GM21447 (cell line): ENCODE measurements at regions not wholly inside any gene's neighbourhood (a gene's known extent, or its start where the extent isn't known, plus 50 kb on each side); places are given as distances from the start of the nearest gene placed in this dataset.
"Not testable (repeated sequence)": the region's sequence is repeated elsewhere in the genome, so short reads cannot be mapped to it uniquely, and the experiment has no call there.

ENCODE experiments used
- ATAC-seq: cut with Tn5 transposase; IDR thresholded peaks from one replicate; pipeline ENCODE4 v1.9.1; 2021; ENCODE audit not compliant: unreplicated experiment

GRCh38 chr6:74891349-74891831 is 314.5 kb downstream of the COL12A1 start:
- no peak for ATAC-seq

GRCh38 chr6:74889635-74890034 is 316.2 kb downstream of the COL12A1 start:
- no peak for ATAC-seq

GRCh38 chr6:74888741-74889140 is 317.1 kb downstream of the COL12A1 start:
- ATAC-seq = not testable (repeated sequence)

GRCh38 chr6:74879976-74880375 is 325.9 kb downstream of the COL12A1 start:
- no peak for ATAC-seq

- no peak for ATAC-seq
These were observed 326.6 kb downstream of the COL12A1 start for GRCh38 chr6:74879234-74879633.

- no peak for ATAC-seq
These were observed 330.7 kb downstream of the COL12A1 start for GRCh38 chr6:74875193-74875592.

GRCh38 chr6:74872754-74873476 is 332.9 kb downstream of the COL12A1 start:
- no peak for ATAC-seq

GRCh38 chr6:74871757-74872156 is 334.1 kb downstream of the COL12A1 start:
- no peak for ATAC-seq

- ATAC-seq = no peak
These were observed 335.4 kb downstream of the COL12A1 start for GRCh38 chr6:74870403-74870802.

- ATAC-seq = no peak
These were observed 338.6 kb downstream of the COL12A1 start for GRCh38 chr6:74867291-74867690.

GRCh38 chr6:74863968-74864367 is 341.9 kb downstream of the COL12A1 start:
- no peak for ATAC-seq

GRCh38 chr6:74860456-74860855 is 345.4 kb downstream of the COL12A1 start:
- no peak for ATAC-seq

GRCh38 chr6:74857157-74857556 is 348.7 kb downstream of the COL12A1 start:
- ATAC-seq = no peak

GRCh38 chr6:74853991-74854390 is 351.9 kb downstream of the COL12A1 start:
- no peak for ATAC-seq

GRCh38 chr6:74851596-74851995 is 354.3 kb downstream of the COL12A1 start:
- ATAC-seq = no peak

GRCh38 chr6:74840953-74841352 is 364.9 kb downstream of the COL12A1 start:
- ATAC-seq = no peak

- ATAC-seq = no peak
These were observed 370.9 kb downstream of the COL12A1 start for GRCh38 chr6:74834967-74835366.

- ATAC-seq = no peak
These were observed 379.6 kb downstream of the COL12A1 start for GRCh38 chr6:74826263-74826662.

GRCh38 chr6:74814440-74814839 is 391.4 kb downstream of the COL12A1 start:
- no peak for ATAC-seq

GRCh38 chr6:74807674-74808073 is 398.2 kb downstream of the COL12A1 start:
- no peak for ATAC-seq

- no peak for ATAC-seq
These were observed 399.7 kb downstream of the COL12A1 start for GRCh38 chr6:74805916-74806696.

GRCh38 chr6:74798302-74798701 is 407.6 kb downstream of the COL12A1 start:
- ATAC-seq = no peak
